ENCODE measurements at regions not wholly inside any gene's neighbourhood (a gene's known extent, or its start where the extent isn't known, plus 50 kb on each side); places are given as distances from the start of the nearest gene placed in this dataset.

DNA sequence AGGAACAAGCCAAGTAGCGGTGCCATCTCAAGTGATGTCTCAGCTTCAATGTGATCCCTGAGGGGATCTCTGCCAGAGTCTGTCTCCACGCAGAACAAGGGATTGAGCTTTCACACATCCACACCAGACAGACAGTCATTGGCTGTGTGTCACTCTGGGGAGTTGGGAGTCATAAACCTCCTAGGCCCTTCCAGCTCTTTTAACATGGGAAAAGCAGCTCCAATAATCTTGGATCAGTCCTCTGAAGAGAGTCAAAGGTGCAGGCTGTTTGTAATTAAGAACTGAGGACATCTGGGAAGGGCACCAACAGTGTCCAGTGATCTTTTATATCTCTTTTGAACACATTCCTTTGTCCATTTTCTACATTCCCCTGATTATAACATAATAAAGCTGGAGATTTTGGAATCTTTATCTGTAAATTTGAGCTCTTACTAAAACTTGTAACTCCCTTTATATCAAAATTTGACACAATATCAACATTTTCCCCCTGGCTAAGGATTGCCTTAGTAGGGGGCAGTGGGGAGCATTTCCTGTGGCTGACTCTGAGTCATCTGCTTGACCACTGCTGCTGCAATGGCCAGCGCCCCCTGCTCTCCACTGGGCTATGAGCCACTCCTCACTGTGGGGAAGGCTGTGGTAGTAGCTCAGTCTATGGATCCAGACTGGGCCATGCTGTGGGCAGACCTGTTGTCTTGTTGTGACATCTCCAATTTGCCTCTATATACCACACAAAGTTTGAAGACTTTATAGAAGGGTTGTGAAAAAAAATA, 284.4 kb downstream of the OSTF1 start:
- no TSS peak for BruUV-seq (replicated peaks)
- H4K20me1 ChIP-seq (replicated peaks; ENCODE audit: control insufficient read depth, extremely low read depth, insufficient read depth, low read length): no peaks in the 10 kb centered on the region
- no peaks in the 10 kb centered on the region for H3K27me3 ChIP-seq (ENCODE audit: control insufficient read depth in 2 of 2, insufficient read depth in 2 of 2, low read length in 2 of 2)
- H3K9me3 ChIP-seq (replicated peaks; ENCODE audit: control insufficient read depth, insufficient read depth, low read length): no peaks in the 10 kb centered on the region
- no peak overlapping the region for H3K9ac ChIP-seq (replicated peaks; ENCODE audit: extremely low read depth, insufficient read depth, low read length)
- no peak overlapping the region for H2AFZ ChIP-seq (ENCODE audit: low read depth, low read length)
- FAIRE-seq (no peak), DNase-seq (ENCODE audit: low read depth, low spot score) (no peak)
- no peak overlapping the region for H3K4me2 ChIP-seq (ENCODE audit: insufficient read depth, low read length)
- H3K36me3 ChIP-seq (ENCODE audit: control insufficient read depth in 2 of 2, extremely low read depth in 1 of 2, insufficient read depth in 2 of 2, low read length in 2 of 2): no peaks in the 10 kb centered on the region
- ChIA-PET CTCF (no interaction called here), POLR2A (no interaction called here)
- no peaks in the 10 kb centered on the region for H3K4me1 ChIP-seq (ENCODE audit: control insufficient read depth, extremely low read depth, insufficient read depth, low read length)
- intact Hi-C loops (cut with micrococcal nuclease): no loop called here
- H3K79me2 ChIP-seq (ENCODE audit: control insufficient read depth, insufficient read depth, low read length): no peaks in the 10 kb centered on the region
- H3K4me3 ChIP-seq (replicated peaks in 1 of 3; ENCODE audit: insufficient read depth in 1 of 3, low read depth in 1 of 3, low read length in 3 of 3): no peak overlapping the region
- H3K9me1 ChIP-seq (replicated peaks; ENCODE audit: control insufficient read depth, extremely low read depth, insufficient read depth, low read length): no peaks in the 10 kb centered on the region
- H3K27ac ChIP-seq (ENCODE audit: insufficient read depth, low read depth, low read length): no peak overlapping the region
- TF ChIP-seq MYC (IDR thresholded peaks at IDR 0.05; ENCODE audit: low read depth, low read length) (no peak), FOS (IDR thresholded peaks at IDR 0.05; ENCODE audit: borderline replicate concordance, insufficient read depth, low read length) (no peak), POLR2A (IDR thresholded peaks at IDR 0.05; ENCODE audit: low read depth, low read length) (no peak), GATA2 (IDR thresholded peaks at IDR 0.05; ENCODE audit: insufficient read depth, insufficient read length, low read depth, low read length) (no peak), JUN (IDR thresholded peaks at IDR 0.05; ENCODE audit: borderline replicate concordance, insufficient read depth, insufficient read length, low read depth) (no peak), POLR2AphosphoS5 (IDR thresholded peaks at IDR 0.05; ENCODE audit: insufficient read depth, low read depth, low read length) (no peak), EZH2 (IDR thresholded peaks at IDR 0.05; ENCODE audit: borderline replicate concordance, low read depth, low read length, severe bottlenecking) (no peak)
- TF ChIP-seq, protein P1, sequence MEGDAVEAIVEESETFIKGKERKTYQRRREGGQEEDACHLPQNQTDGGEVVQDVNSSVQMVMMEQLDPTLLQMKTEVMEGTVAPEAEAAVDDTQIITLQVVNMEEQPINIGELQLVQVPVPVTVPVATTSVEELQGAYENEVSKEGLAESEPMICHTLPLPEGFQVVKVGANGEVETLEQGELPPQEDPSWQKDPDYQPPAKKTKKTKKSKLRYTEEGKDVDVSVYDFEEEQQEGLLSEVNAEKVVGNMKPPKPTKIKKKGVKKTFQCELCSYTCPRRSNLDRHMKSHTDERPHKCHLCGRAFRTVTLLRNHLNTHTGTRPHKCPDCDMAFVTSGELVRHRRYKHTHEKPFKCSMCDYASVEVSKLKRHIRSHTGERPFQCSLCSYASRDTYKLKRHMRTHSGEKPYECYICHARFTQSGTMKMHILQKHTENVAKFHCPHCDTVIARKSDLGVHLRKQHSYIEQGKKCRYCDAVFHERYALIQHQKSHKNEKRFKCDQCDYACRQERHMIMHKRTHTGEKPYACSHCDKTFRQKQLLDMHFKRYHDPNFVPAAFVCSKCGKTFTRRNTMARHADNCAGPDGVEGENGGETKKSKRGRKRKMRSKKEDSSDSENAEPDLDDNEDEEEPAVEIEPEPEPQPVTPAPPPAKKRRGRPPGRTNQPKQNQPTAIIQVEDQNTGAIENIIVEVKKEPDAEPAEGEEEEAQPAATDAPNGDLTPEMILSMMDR (IDR thresholded peaks at IDR 0.05; ENCODE audit: extremely low read depth in 1 of 2, insufficient read depth in 1 of 2, low read depth in 1 of 2, low read length in 2 of 2): no peak
- TF ChIP-seq, protein P2, sequence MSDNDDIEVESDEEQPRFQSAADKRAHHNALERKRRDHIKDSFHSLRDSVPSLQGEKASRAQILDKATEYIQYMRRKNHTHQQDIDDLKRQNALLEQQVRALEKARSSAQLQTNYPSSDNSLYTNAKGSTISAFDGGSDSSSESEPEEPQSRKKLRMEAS (IDR thresholded peaks at IDR 0.05; ENCODE audit: insufficient read depth, insufficient read length): no peak
- dilution Hi-C loops (cut with MboI; ENCODE audit: extremely low pct_ligation_motif_present, low sequenced_read_pairs): no loop called here
